K562 (cell line): ENCODE measurements at regions not wholly inside any gene's neighbourhood (a gene's known extent, or its start where the extent isn't known, plus 50 kb on each side); places are given as distances from the start of the nearest gene placed in this dataset.

Experiments
- ATAC-seq: fragments of 200-7000 bp; cut with Tn5 transposase; 3 replicates; pipeline ENCODE4 v1.9.1; 2020; ENCODE audit warnings: moderate library complexity
- BruUV-seq: library from RNA; stranded (reverse); fragments of 400-500 nt; replicated peaks from 2 replicates; lab custom pipeline; 2021; lab: Mats Ljungman, UMichigan
- CTCF ChIA-PET: fragments of 300-600 bp; formaldehyde crosslinking; extraction: SDS; loops from one replicate; lab custom pipeline; 2021; ENCODE audit warnings: low intra/inter-chr PET ratio; lab: Yijun Ruan, JAX
- POLR2A ChIA-PET: fragments of 300-600, 350-650 bp; sonication (Branson Sonifier 250); formaldehyde crosslinking; extraction: SDS; loops from one replicate; lab custom pipeline; 2021; ENCODE audit warnings: antibody characterized with exemption, inconsistent platforms; lab: Yijun Ruan, JAX
- DNase-seq, 4 experiments: peaks; one replicate each; pipeline versions ENCODE4 v3.0.0 to v3.0.0-alpha.2; 2011 to 2018; ENCODE audit warnings: low spot score in 3 of 4, mixed read lengths in 3 of 4; ENCODE audit errors: extremely low read depth in 1 of 4
- FAIRE-seq: peaks from 2 replicates; lab custom pipeline; 2011; peaks lifted over from hg19 to GRCh38; lab: Jason Lieb, UNC
- H2AFZ ChIP-seq: 2 replicates; pipeline ENCODE4 v1.6.0; 2011; ENCODE audit warnings: low read depth, low read length, control low read depth, inconsistent platforms
- H3K27ac ChIP-seq: fragments of 200-600 bp; 3 replicates; pipeline ENCODE4 v1.8.0; 2011; ENCODE audit warnings: low read depth, mild to moderate bottlenecking, control low read depth, inconsistent platforms, low read length, moderate library complexity, mixed read lengths; ENCODE audit errors: extremely low read depth
- H3K27me3 ChIP-seq, 2 experiments: fragments of 300-600 bp in 1 of 2; 2 replicates in 1 of 2; 3 replicates in 1 of 2; pipeline versions ENCODE4 v1.6.0 to v1.8.0; 2011; ENCODE audit warnings: inconsistent platforms in 2 of 2, low read length in 2 of 2, mild to moderate bottlenecking in 1 of 2, mixed read lengths in 1 of 2, moderate library complexity in 1 of 2; ENCODE audit not compliant: control insufficient read depth in 2 of 2, insufficient read depth in 2 of 2
- H3K36me3 ChIP-seq: fragments of 300-600 bp; 3 replicates; pipeline ENCODE4 v1.8.0; 2011; ENCODE audit warnings: mild to moderate bottlenecking, low read length, inconsistent platforms; ENCODE audit not compliant: control insufficient read depth, insufficient read depth
- H3K4me1 ChIP-seq, 2 experiments: fragments of 200-600 bp in 1 of 2; replicated peaks in 1 of 2; 2 replicates in 1 of 2; 3 replicates in 1 of 2; pipeline versions ENCODE4 v1.5.1 to v1.8.0; 2011; ENCODE audit warnings: inconsistent platforms in 2 of 2, low read length in 2 of 2, mild to moderate bottlenecking in 1 of 2, mixed read lengths in 1 of 2, moderate library complexity in 1 of 2; ENCODE audit not compliant: control insufficient read depth in 2 of 2, insufficient read depth in 2 of 2
- H3K4me2 ChIP-seq: 2 replicates; pipeline ENCODE4 v1.6.1; 2011; ENCODE audit warnings: low read length, control low read depth, inconsistent platforms, mixed read lengths; ENCODE audit not compliant: insufficient read depth
- H3K4me3 ChIP-seq: fragments of 200-600 bp; sonication (generic), shearing (Covaris generic); 2 replicates; pipeline ENCODE4 v1.5.1; 2016; ENCODE audit warnings: control low read depth, inconsistent platforms
- H3K79me2 ChIP-seq: fragments of 200-600 bp; 3 replicates; pipeline ENCODE4 v1.8.0; 2011; ENCODE audit warnings: low read length, inconsistent platforms; ENCODE audit not compliant: control insufficient read depth, insufficient read depth
- H3K9ac ChIP-seq, 2 experiments: 2 replicates each; pipeline versions ENCODE4 v1.6.0 to v1.6.1; 2011; ENCODE audit warnings: low read depth in 2 of 2, low read length in 2 of 2, control low read depth in 1 of 2, inconsistent platforms in 1 of 2, mild to moderate bottlenecking in 1 of 2, mixed read lengths in 1 of 2; ENCODE audit not compliant: insufficient read depth in 1 of 2
- H3K9me1 ChIP-seq: one replicate; pipeline ENCODE4 v1.6.0; 2011; ENCODE audit warnings: inconsistent platforms, mild to moderate bottlenecking, low read length, moderate library complexity; ENCODE audit not compliant: control insufficient read depth, insufficient read depth
- H3K9me3 ChIP-seq: replicated peaks from 2 replicates; pipeline ENCODE4 v1.5.1; 2011; ENCODE audit warnings: low read depth, low read length, inconsistent platforms; ENCODE audit not compliant: control insufficient read depth, insufficient read depth
- H4K20me1 ChIP-seq: replicated peaks from 2 replicates; pipeline ENCODE4 v1.6.1; 2011; ENCODE audit warnings: low read length, inconsistent platforms, mixed read lengths; ENCODE audit not compliant: control insufficient read depth, insufficient read depth
- CSDE1 ChIP-seq, 2 experiments: fragments of 450-650 bp; IDR thresholded peaks; 2 replicates each; pipeline ENCODE4 v1.6.1; 2016; ENCODE audit warnings: mild to moderate bottlenecking in 1 of 2
- CTBP1 ChIP-seq: fragments of 450-650 bp; IDR thresholded peaks from 2 replicates; pipeline ENCODE4 v1.6.1; 2016; ENCODE audit warnings: borderline replicate concordance
- GTF2E2 ChIP-seq: fragments of 200-800 bp; sonication (Bioruptor generic); IDR thresholded peaks from 2 replicates; pipeline ENCODE4 v1.6.1; 2016; ENCODE audit warnings: missing genetic modification characterization, missing compliant biosample characterization
- KDM2B ChIP-seq: fragments of 250-450 bp; sonication (Bioruptor Pico); IDR thresholded peaks from 2 replicates; pipeline ENCODE4 v1.8.0; 2021; ENCODE audit warnings: mild to moderate bottlenecking, moderate library complexity
- NFIC ChIP-seq: fragments of 450-650 bp; IDR thresholded peaks from 2 replicates; pipeline ENCODE4 v1.6.1; 2017; ENCODE audit warnings: mild to moderate bottlenecking, inconsistent platforms
- NR1H2 ChIP-seq: sonication (generic); formaldehyde crosslinking; IDR thresholded peaks from 2 replicates; pipeline ENCODE4 v1.4.0; 2020; ENCODE audit warnings: mild to moderate bottlenecking, missing genetic modification reagents
- SPI1 ChIP-seq: IDR thresholded peaks from 2 replicates; pipeline ENCODE4 v1.6.1; 2011; ENCODE audit warnings: low read depth, low read length, control low read depth, borderline replicate concordance
- ZNF778 ChIP-seq: fragments of 450-650 bp; formaldehyde crosslinking; IDR thresholded peaks from 2 replicates; pipeline ENCODE4 v1.4.0; 2020; ENCODE audit warnings: mild to moderate bottlenecking, moderate library complexity
- ZSCAN32 ChIP-seq: fragments of 450-650 bp; formaldehyde crosslinking; IDR thresholded peaks from 2 replicates; pipeline ENCODE4 v1.4.0; 2020; ENCODE audit warnings: mild to moderate bottlenecking, moderate library complexity
- WGBS: fragments of 100-300 bp; shearing (Covaris generic); methylation state at CpG from one replicate; pipeline ENCODE4 v1.1.6; 2016; ENCODE audit warnings: low coverage, mixed read lengths; ENCODE audit not compliant: insufficient coverage; ENCODE audit errors: missing lambda C conversion rate; 5-methylcytosine and 5-hydroxymethylcytosine counted together
- in situ Hi-C: fragments of 300-500 bp; cut with MboI; formaldehyde crosslinking; loops from 4 replicates; pipeline ENCODE4 v1.15.0; 2018; ENCODE audit warnings: inconsistent platforms, mixed read lengths
- intact Hi-C: fragments of 100-400 bp; cut with micrococcal nuclease; formaldehyde crosslinking; loops from 2 replicates; pipeline ENCODE4 v1.14.2; 2022
- TF ChIP-seq, protein P1 (sequence below): sonication (generic); formaldehyde crosslinking; IDR thresholded peaks from 2 replicates; pipeline ENCODE4 v1.8.1; 2023; ENCODE audit warnings: missing genetic modification reagents, mild to moderate bottlenecking, borderline replicate concordance
- TF ChIP-seq, protein P2 (sequence below): sonication (generic); formaldehyde crosslinking; IDR thresholded peaks from 2 replicates; pipeline ENCODE4 v1.8.0; 2023; ENCODE audit warnings: mild to moderate bottlenecking, missing genetic modification reagents
- TF ChIP-seq, protein P3 (sequence below): sonication (generic); formaldehyde crosslinking; IDR thresholded peaks from 2 replicates; pipeline ENCODE4 v1.8.0; 2022; ENCODE audit warnings: mild to moderate bottlenecking, missing genetic modification reagents

DNA sequence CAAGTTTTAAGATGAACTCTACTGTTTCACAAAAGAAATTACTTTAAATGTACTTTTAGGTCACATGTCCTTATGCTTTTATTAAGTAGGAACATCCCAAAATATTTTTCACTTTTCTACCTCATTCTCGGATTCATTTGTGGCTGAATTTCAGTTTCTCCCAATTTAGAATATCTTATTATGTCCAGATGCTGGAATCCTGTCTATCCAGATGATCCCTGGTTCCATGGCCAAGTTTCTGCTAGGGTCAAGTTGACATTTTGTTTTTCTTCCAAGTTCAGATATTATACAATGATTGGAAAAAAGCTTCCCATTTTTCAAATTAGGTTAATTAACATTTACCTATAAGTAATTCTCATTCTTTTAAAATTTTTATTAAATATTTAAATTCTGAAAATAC, 181.8 kb upstream of the SLC16A7 start:
- Histone ChIP-seq H4K20me1 (no peaks in the 10 kb centered on the region), H3K27me3 (no peaks in the 10 kb centered on the region), H3K4me3 (no peak overlapping the region), H3K4me1 (no peaks in the 10 kb centered on the region), H3K79me2 (no peaks in the 10 kb centered on the region), H3K27ac (no peak overlapping the region), H3K4me2 (no peak overlapping the region), H3K9me1 (no peaks in the 10 kb centered on the region), H3K9me3 (no peaks in the 10 kb centered on the region), H3K9ac (no peak overlapping the region), H2AFZ (no peak overlapping the region), H3K36me3 (no peaks in the 10 kb centered on the region)
- no peak for TF ChIP-seq ZSCAN32 (CRISPR knock-in tag)
- TF ChIP-seq ZNF778 (CRISPR knock-in tag): no peak
- TF ChIP-seq, protein P1, sequence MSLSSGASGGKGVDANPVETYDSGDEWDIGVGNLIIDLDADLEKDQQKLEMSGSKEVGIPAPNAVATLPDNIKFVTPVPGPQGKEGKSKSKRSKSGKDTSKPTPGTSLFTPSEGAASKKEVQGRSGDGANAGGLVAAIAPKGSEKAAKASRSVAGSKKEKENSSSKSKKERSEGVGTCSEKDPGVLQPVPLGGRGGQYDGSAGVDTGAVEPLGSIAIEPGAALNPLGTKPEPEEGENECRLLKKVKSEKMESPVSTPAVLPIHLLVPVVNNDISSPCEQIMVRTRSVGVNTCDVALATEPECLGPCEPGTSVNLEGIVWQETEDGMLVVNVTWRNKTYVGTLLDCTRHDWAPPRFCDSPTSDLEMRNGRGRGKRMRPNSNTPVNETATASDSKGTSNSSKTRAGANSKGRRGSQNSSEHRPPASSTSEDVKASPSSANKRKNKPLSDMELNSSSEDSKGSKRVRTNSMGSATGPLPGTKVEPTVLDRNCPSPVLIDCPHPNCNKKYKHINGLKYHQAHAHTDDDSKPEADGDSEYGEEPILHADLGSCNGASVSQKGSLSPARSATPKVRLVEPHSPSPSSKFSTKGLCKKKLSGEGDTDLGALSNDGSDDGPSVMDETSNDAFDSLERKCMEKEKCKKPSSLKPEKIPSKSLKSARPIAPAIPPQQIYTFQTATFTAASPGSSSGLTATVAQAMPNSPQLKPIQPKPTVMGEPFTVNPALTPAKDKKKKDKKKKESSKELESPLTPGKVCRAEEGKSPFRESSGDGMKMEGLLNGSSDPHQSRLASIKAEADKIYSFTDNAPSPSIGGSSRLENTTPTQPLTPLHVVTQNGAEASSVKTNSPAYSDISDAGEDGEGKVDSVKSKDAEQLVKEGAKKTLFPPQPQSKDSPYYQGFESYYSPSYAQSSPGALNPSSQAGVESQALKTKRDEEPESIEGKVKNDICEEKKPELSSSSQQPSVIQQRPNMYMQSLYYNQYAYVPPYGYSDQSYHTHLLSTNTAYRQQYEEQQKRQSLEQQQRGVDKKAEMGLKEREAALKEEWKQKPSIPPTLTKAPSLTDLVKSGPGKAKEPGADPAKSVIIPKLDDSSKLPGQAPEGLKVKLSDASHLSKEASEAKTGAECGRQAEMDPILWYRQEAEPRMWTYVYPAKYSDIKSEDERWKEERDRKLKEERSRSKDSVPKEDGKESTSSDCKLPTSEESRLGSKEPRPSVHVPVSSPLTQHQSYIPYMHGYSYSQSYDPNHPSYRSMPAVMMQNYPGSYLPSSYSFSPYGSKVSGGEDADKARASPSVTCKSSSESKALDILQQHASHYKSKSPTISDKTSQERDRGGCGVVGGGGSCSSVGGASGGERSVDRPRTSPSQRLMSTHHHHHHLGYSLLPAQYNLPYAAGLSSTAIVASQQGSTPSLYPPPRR: no peak
- no peak for TF ChIP-seq CSDE1 (IDR thresholded peaks at IDR 0.05)
- TF ChIP-seq CTBP1: no peak
- TF ChIP-seq GTF2E2 (tag): no peak
- TF ChIP-seq KDM2B (CRISPR knock-in tag): no peak
- no peak for TF ChIP-seq SPI1
- TF ChIP-seq, protein P2, sequence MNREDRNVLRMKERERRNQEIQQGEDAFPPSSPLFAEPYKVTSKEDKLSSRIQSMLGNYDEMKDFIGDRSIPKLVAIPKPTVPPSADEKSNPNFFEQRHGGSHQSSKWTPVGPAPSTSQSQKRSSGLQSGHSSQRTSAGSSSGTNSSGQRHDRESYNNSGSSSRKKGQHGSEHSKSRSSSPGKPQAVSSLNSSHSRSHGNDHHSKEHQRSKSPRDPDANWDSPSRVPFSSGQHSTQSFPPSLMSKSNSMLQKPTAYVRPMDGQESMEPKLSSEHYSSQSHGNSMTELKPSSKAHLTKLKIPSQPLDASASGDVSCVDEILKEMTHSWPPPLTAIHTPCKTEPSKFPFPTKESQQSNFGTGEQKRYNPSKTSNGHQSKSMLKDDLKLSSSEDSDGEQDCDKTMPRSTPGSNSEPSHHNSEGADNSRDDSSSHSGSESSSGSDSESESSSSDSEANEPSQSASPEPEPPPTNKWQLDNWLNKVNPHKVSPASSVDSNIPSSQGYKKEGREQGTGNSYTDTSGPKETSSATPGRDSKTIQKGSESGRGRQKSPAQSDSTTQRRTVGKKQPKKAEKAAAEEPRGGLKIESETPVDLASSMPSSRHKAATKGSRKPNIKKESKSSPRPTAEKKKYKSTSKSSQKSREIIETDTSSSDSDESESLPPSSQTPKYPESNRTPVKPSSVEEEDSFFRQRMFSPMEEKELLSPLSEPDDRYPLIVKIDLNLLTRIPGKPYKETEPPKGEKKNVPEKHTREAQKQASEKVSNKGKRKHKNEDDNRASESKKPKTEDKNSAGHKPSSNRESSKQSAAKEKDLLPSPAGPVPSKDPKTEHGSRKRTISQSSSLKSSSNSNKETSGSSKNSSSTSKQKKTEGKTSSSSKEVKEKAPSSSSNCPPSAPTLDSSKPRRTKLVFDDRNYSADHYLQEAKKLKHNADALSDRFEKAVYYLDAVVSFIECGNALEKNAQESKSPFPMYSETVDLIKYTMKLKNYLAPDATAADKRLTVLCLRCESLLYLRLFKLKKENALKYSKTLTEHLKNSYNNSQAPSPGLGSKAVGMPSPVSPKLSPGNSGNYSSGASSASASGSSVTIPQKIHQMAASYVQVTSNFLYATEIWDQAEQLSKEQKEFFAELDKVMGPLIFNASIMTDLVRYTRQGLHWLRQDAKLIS: no peak
- no peak for TF ChIP-seq NR1H2 (CRISPR knock-in tag)
- TF ChIP-seq NFIC: no peak
- TF ChIP-seq, protein P3, sequence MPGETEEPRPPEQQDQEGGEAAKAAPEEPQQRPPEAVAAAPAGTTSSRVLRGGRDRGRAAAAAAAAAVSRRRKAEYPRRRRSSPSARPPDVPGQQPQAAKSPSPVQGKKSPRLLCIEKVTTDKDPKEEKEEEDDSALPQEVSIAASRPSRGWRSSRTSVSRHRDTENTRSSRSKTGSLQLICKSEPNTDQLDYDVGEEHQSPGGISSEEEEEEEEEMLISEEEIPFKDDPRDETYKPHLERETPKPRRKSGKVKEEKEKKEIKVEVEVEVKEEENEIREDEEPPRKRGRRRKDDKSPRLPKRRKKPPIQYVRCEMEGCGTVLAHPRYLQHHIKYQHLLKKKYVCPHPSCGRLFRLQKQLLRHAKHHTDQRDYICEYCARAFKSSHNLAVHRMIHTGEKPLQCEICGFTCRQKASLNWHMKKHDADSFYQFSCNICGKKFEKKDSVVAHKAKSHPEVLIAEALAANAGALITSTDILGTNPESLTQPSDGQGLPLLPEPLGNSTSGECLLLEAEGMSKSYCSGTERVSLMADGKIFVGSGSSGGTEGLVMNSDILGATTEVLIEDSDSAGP (CRISPR knock-in tag): no peak
- ChIA-PET CTCF (no interaction called here), POLR2A (no interaction called here)
- ATAC-seq: no peak
- no peak for FAIRE-seq
- intact Hi-C loops: no loop called here
- DNase-seq: no peak
- WGBS: 0% methylated on average over 1 of the region's 1 CpG
- in situ Hi-C loops: no loop called here
- BruUV-seq: no TSS peak
